Testis (tissue), 2 donors: ENCODE measurements at regions not wholly inside any gene's neighbourhood (a gene's known extent, or its start where the extent isn't known, plus 50 kb on each side); places are given as distances from the start of the nearest gene placed in this dataset.

Source experiments
- CTCF ChIP-seq, 3 experiments: fragments of 450-650 bp in 2 of 3; fragments of 200-600 bp in 1 of 3; sonication (generic) in 1 of 3; IDR thresholded peaks; one replicate each; pipeline ENCODE4 v1.5.1; 2016 to 2019; ENCODE audit warnings: antibody characterized with exemption in 3 of 3, mild to moderate bottlenecking in 2 of 3, moderate library complexity in 1 of 3
- POLR2A ChIP-seq: fragments of 450-650 bp; IDR thresholded peaks from one replicate; pipeline ENCODE4 v1.6.1; 2017; ENCODE audit warnings: antibody characterized with exemption, mild to moderate bottlenecking, moderate library complexity

GRCh38 chr1:193799948-193800690 lies 613.7 kb upstream of the B3GALT2 start:
- TF ChIP-seq CTCF (IDR thresholded peaks at IDR 0.05) = no peak
- no peak for TF ChIP-seq POLR2A
